IPS-15b (cell line): ENCODE measurements at regions not wholly inside any gene's neighbourhood (a gene's known extent, or its start where the extent isn't known, plus 50 kb on each side); places are given as distances from the start of the nearest gene placed in this dataset.

Experiments used
- H3K27me3 ChIP-seq: one replicate; pipeline ENCODE4 v1.6.1; 2013; ENCODE audit warnings: low read length; ENCODE audit not compliant: control insufficient read depth, insufficient read depth
- H3K36me3 ChIP-seq: one replicate; pipeline ENCODE4 v1.6.1; 2013; ENCODE audit warnings: low read length; ENCODE audit not compliant: control insufficient read depth, insufficient read depth
- H3K4me1 ChIP-seq: one replicate; pipeline ENCODE4 v1.6.1; 2013; ENCODE audit warnings: mild to moderate bottlenecking, low read length; ENCODE audit not compliant: control insufficient read depth, insufficient read depth
- H3K4me3 ChIP-seq: one replicate; pipeline ENCODE4 v1.5.1; 2013; ENCODE audit warnings: low read depth, low read length
- H3K9ac ChIP-seq: one replicate; pipeline ENCODE4 v1.6.1; 2013; ENCODE audit warnings: low read depth, mild to moderate bottlenecking, low read length
- H3K9me3 ChIP-seq: one replicate; pipeline ENCODE4 v1.6.1; 2013; ENCODE audit warnings: mild to moderate bottlenecking, low read length; ENCODE audit not compliant: control insufficient read depth, insufficient read depth

- H3K4me3 ChIP-seq: no peak overlapping the region
- H3K4me1 ChIP-seq: no peaks in the 10 kb centered on the region
- no peaks in the 10 kb centered on the region for H3K36me3 ChIP-seq
- H3K9me3 ChIP-seq: no peaks in the 10 kb centered on the region
- no peak overlapping the region for H3K9ac ChIP-seq
- H3K27me3 ChIP-seq: no peaks in the 10 kb centered on the region
Observed at GRCh38 chr10:29791773-29792172, 157.0 kb upstream of the SVIL start.

DNA sequence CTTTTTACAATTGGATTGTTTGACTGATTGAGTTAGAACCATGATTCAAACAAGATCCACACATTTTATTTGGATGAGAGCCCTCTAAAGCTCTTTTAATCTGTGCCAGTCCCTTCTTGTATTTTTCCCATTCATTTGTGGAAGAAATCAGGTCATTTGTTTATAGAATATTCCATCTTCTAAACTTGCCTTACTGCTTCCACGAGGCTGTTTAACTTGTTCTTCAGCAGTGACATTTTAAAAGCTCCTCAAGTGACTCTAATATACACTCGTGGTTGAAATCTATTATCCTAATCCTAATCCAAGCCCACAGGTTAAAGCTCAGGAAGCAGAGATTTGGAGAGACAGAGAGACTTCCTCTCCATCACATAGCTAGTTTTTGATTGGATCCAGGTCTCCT is 155.4 kb upstream of the SVIL start:
- no peaks in the 10 kb centered on the region for H3K36me3 ChIP-seq
- H3K4me3 ChIP-seq: no peak overlapping the region
- no peak overlapping the region for H3K9ac ChIP-seq
- no peaks in the 10 kb centered on the region for H3K9me3 ChIP-seq
- H3K4me1 ChIP-seq: no peaks in the 10 kb centered on the region
- no peaks in the 10 kb centered on the region for H3K27me3 ChIP-seq

DNA sequence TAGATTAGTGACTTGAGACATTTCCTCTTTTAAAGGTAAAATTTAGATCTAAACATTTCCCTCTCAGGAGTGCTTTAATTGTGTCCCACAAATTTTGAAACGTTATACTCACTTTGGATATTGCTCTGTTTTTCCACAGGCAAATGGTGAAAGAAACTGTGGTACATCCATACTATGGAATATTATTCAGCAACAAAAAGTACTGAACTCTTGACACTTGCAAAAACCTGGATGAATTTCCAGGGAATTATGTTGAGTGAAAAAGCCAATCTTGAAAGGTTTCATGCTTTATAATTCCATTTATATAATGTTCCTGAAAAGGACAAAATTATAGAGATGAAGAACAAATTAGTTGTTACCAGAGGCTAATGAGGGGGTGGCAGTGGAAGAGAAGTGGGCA is 153.3 kb upstream of the SVIL start:
- Histone ChIP-seq H3K4me1 (no peaks in the 10 kb centered on the region), H3K36me3 (no peaks in the 10 kb centered on the region), H3K9me3 (no peaks in the 10 kb centered on the region), H3K4me3 (no peak overlapping the region), H3K9ac (no peak overlapping the region), H3K27me3 (no peaks in the 10 kb centered on the region)

DNA sequence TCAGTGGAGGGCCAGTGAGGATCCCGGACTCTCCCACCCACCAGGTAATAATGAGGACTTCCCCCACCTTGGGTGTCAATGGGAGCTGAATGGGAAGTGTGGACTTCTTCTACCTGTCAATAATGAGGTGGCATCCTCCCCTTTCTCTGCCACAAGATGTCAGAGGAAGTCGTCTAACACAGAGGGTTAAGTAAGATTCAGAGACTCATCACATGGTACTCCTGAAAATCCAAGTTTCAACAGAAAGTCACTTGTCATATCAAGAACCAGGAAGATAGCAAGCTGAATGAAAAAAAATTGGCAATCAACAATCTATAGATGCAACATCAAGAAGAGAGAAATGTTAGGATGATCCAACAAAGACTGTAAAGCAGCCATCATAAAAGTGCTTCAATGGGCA is 150.9 kb upstream of the SVIL start:
- H3K4me3 ChIP-seq: no peak overlapping the region

DNA sequence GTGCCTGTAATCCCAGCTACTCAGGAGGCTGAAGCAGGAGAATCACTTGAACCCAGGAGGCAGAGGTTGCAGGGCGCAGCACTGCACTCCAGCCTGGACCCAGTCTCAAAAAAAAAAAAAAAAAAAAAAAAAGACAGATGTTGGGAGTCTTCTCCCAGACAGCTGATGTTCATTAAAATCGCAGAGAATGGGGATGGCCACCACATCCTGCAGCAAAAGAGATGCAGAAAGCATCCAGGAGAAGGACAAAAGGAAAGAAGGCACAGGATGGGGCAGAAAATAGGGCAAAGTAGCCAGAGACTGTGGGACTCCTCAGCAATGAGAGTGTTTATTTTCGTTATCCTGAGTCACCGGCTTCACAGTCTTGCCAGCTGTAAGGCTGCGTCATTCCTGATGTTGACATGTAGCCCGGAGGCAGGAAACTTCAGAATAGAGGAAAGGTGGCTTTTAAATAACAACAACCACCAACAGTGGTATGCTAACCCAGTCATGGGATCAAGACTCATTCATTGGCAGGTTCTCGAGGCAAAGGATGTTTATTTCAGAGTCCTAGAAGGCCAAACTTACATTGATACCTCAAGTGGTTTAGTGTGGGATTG is 149.5 kb upstream of the SVIL start:
- Histone ChIP-seq H3K36me3 (no peaks in the 10 kb centered on the region), H3K4me3 (no peak overlapping the region), H3K9me3 (no peaks in the 10 kb centered on the region), H3K9ac (no peak overlapping the region), H3K4me1 (no peaks in the 10 kb centered on the region), H3K27me3 (no peaks in the 10 kb centered on the region)

More for the DNA sequence above, 150.9 kb upstream of the SVIL start:
- H3K9ac ChIP-seq: no peak overlapping the region
- no peaks in the 10 kb centered on the region for H3K9me3 ChIP-seq
- H3K36me3 ChIP-seq: no peaks in the 10 kb centered on the region
- no peaks in the 10 kb centered on the region for H3K27me3 ChIP-seq
- H3K4me1 ChIP-seq: no peaks in the 10 kb centered on the region

DNA sequence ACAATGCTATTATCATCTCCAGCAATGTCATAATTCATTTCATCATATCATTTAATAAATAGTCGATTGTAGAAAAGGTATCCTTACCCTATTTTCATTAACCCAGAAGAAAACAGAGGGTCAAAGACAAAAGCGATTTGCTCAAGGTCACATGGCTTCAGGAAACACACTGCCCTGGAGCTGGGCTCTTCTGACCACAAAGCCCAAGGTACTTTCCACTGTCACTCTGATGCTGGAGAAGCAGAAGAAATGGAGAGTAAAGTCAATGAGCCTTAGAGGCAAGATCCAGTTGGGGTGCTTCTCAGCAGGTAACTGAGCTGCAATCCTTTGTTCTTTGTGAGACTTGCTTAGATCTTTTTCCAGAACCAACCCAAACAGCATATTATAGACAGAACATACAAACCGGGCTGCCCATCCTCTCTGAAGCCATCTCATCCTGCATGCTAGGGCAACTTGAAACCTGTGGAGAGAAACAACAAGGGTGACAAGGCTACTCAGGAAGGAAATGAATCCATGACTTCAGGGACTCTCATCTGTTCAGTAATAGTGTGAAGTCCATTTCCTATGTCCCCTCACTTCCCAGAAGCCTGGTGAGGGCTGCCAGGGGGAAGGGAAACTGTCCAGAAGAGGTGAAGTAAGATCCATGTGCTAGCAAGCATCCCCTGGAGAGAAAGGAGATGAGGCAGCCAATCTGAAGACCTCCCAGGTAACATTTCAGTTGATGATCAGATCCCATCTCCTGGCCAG is 148.6 kb upstream of the SVIL start:
- no peaks in the 10 kb centered on the region for H3K27me3 ChIP-seq
- no peaks in the 10 kb centered on the region for H3K9me3 ChIP-seq
- no peak overlapping the region for H3K4me3 ChIP-seq
- no peak overlapping the region for H3K9ac ChIP-seq
- no peaks in the 10 kb centered on the region for H3K36me3 ChIP-seq
- H3K4me1 ChIP-seq: no peaks in the 10 kb centered on the region

DNA sequence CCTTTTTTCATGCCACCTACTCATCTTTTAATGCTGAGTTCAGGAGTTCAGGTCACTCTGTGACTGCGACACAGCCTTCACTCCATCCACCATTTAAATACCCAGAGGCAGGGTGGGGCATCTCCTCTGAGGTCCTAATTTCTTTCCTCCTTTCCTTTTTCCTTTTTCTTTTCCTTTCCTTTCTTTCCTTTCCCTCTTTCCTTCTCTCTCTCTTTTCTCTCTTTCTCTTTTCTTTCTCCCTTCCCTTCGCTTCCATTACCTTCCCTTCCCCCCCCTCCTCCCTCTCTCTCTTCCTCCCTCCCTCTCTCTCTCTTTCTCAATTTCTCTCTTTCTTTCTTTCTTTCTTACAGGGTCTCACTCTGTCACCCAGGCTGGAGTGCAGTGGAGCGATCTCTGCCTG is 145.9 kb upstream of the SVIL start:
- Histone ChIP-seq H3K9me3 (no peaks in the 10 kb centered on the region), H3K36me3 (no peaks in the 10 kb centered on the region), H3K9ac (no peak overlapping the region), H3K4me1 (no peaks in the 10 kb centered on the region), H3K27me3 (no peaks in the 10 kb centered on the region), H3K4me3 (no peak overlapping the region)

DNA sequence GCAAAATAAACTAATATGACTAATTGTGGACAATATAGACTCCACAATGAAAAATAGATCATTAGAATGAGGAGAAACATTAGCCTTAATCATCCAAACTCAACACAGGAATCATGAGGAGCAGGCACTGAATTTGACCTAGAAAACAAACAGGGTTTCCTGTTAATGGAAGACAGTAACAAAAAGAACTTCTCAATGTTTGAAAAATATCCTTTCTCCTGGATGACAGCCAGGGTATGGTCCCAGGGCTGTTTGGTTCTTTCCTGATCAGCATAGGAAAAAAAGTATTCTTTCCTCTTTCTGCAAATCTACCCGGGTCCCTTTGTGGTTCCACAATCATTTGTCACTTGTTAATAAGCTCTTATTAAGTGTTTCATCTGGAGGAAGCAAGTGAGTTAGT is 145.3 kb upstream of the SVIL start:
- no peaks in the 10 kb centered on the region for H3K27me3 ChIP-seq
- no peaks in the 10 kb centered on the region for H3K4me1 ChIP-seq
- no peaks in the 10 kb centered on the region for H3K36me3 ChIP-seq
- no peak overlapping the region for H3K9ac ChIP-seq
- H3K4me3 ChIP-seq: no peak overlapping the region
- H3K9me3 ChIP-seq: no peaks in the 10 kb centered on the region

DNA sequence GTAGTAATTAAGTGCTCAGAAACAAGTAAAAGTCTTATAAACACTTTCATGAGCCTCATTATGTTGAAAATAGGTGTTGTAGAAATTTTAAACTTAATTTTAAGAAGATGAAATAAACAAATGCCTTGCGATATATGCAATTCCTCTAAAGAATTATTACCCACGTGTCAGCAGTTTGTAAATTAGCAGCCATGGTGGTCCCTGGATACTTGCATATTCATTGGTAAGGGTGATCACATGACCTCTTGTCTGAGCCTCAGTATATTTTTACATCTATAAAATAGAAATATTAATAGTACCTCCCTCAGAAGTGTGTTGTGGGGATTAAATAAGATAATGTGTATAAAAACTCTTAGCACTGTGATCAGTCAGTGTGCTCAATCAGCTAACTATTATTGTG is 141.5 kb upstream of the SVIL start:
- Histone ChIP-seq H3K9me3 (peaks cover 6% of the 10 kb centered on the region), H3K27me3 (no peaks in the 10 kb centered on the region), H3K36me3 (no peaks in the 10 kb centered on the region), H3K4me1 (no peaks in the 10 kb centered on the region), H3K9ac (no peak overlapping the region), H3K4me3 (no peak overlapping the region)

- no peaks in the 10 kb centered on the region for H3K36me3 ChIP-seq
- H3K27me3 ChIP-seq: no peaks in the 10 kb centered on the region
- H3K9me3 ChIP-seq: peaks cover 6% of the 10 kb centered on the region
- no peak overlapping the region for H3K4me3 ChIP-seq
- no peaks in the 10 kb centered on the region for H3K4me1 ChIP-seq
- no peak overlapping the region for H3K9ac ChIP-seq
Observed at GRCh38 chr10:29774475-29774874, 139.7 kb upstream of the SVIL start.

- no peaks in the 10 kb centered on the region for H3K27me3 ChIP-seq
- H3K9me3 ChIP-seq: peaks cover 6% of the 10 kb centered on the region
- no peak overlapping the region for H3K4me3 ChIP-seq
- no peaks in the 10 kb centered on the region for H3K4me1 ChIP-seq
- no peaks in the 10 kb centered on the region for H3K36me3 ChIP-seq
- H3K9ac ChIP-seq: no peak overlapping the region
Observed at GRCh38 chr10:29773675-29774091, 138.9 kb upstream of the SVIL start.

DNA sequence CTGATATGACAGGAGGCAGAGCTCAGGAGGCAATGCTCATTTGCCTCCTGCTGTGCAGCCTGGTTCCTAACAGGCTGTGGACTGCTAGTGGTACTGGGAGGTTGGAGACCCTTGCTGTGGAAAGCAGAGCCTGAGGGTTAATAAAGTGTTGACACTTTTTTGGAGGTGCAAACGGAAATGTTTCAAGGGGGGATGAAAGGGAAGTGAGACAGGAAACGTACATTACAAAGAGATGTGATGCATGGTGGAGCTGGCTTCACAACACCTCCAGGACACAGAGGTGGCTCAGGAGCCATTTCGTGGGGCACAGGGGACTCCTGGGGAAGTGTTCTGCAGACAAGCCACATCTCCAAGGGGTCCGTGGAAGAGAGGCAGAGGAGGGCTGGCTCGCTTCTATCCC is 137.6 kb upstream of the SVIL start:
- Histone ChIP-seq H3K4me1 (no peaks in the 10 kb centered on the region), H3K9me3 (peaks cover 6% of the 10 kb centered on the region), H3K27me3 (no peaks in the 10 kb centered on the region), H3K36me3 (no peaks in the 10 kb centered on the region), H3K9ac (no peak overlapping the region), H3K4me3 (no peak overlapping the region)
